Activated CD8-positive, alpha-beta memory T cell treated with anti-CD3 and anti-CD28 coated beads, Interleukin-2, amount 50 U/mL, for 24 hours (primary cell): ENCODE measurements at regions not wholly inside any gene's neighbourhood (a gene's known extent, or its start where the extent isn't known, plus 50 kb on each side); places are given as distances from the start of the nearest gene placed in this dataset.

Experiments
- DNase-seq: peaks from one replicate; pipeline ENCODE4 v3.0.0-alpha.2; 2020; ENCODE audit errors: extremely low read depth

- no peak for DNase-seq
Measured at GRCh38 chr22:49623176-49623575, 204.5 kb downstream of the BRD1 start.

DNA sequence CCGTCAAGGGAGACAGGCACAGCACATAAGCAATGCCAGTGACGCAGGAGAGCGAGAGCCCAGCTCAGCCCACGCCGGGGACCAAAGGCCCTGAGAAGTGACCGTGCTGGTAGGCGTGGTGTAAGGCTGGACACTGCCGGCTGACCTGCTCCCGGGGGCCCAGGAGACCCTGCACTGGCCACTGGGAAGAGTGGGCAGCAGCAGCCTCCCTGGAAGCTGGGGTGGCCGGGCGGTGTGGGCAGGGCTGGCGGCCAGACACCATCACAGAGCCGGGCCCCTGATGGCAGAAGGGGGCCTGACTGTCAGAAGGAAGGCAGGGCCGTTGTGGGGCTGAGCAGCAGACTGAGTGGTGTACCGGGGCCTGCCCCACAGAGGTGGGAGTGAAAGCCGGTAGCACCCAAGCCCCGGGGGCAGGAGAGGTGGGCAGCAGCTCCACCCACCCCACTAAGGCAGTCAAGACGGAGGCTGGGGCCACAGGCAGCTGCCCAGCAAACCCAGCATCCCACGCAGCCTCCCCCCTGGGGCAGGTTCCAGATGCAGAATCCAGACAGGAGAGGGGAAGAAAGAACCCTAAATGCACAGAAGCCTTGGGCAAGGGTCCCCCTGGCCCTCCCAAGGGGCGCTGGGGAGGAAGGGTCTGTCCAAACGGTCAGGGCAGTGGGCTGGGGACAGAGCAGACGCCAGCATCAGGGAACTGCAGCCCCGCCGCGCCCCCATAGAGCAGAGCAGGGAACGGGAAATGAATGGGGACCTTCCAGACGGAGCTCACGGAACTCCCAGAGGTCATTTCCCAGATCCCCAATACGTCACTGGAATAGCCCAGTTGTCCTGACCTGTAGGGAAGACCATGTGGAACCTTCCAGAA is 205.2 kb downstream of the BRD1 start:
- no peak for DNase-seq

GRCh38 chr22:49621601-49622210 is 206.0 kb downstream of the BRD1 start:
- DNase-seq: no peak

GRCh38 chr22:49620666-49621065 is 207.0 kb downstream of the BRD1 start:
- DNase-seq: no peak

- DNase-seq: no peak
Measured at GRCh38 chr22:49620003-49620556, 207.6 kb downstream of the BRD1 start.

- DNase-seq: no peak
Measured at GRCh38 chr22:49619301-49619700, 208.4 kb downstream of the BRD1 start.

DNA sequence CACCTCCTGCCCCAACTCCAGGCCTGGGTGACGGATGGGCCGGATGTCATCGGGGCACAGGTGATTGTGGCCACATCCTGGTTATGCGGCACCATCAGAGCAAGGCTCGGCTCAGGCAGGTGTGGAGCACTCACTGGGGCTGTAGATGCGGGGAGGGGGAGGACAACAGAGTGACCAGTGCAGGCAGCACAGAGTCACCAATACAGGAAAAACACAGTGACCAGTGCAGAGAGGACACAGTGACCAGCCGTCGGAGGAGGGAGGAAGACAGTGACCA is 209.1 kb downstream of the BRD1 start:
- DNase-seq: no peak

- no peak for DNase-seq
Measured at GRCh38 chr22:49617866-49618676, 209.6 kb downstream of the BRD1 start.

DNA sequence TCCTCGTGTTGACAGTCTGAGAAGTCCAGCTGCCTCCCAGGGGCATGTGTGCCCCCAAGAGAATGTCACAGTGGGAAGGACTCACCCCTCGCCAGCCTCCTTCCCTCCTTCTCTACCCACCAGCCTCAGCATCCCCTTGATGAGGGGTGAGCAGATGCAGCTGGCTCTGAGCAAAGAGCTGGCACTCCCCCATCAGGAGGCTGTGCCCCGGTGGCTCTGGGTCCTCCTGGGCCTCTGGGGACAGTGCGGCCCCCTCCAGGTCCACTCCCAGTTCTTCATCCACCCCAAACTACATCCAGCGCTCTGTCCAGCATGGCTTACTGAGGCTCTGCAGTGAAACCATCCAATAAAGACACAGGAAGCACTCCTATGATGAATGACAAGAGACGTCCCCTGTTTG is 210.4 kb downstream of the BRD1 start:
- no peak for DNase-seq

- DNase-seq: no peak
Measured at GRCh38 chr22:49616356-49617231, 211.1 kb downstream of the BRD1 start.

- DNase-seq: no peak
Measured at GRCh38 chr22:49614966-49615965, 212.4 kb downstream of the BRD1 start.

DNA sequence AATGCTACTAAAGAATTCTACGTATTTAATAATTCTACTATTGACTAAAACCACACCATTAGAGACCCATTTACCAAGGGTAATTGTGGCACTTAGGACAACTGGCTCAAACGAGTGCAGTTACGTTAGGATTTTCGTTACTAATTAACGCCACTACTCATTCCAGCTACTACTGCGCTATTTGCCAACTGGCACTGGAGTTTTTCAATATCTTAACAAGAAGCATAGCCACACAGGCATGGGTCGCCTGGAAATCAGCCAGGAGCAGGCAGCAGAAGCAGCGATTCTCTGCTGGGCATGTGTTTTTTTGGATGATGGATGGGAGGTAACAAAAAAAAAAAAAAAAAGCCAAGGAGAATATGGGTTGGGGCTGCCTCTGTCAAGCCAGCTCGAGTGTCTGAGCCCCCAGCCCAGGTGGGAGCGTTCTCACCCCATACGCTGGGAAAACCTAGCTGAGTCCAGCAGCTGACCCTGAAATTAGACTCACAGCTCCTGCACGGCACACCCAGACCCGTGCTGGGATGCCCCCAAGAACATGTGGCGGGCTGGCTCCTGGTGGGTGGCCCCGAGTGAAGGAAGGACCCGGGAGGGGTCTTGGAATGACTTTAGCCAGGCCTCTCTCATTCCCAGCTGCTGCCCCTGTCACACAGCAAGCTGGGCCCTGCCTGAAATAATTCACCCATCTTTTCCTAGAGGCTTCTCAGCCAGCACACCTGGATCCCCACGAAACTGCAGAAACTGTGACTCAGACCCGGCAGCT is 214.0 kb downstream of the BRD1 start:
- DNase-seq: no peak

DNA sequence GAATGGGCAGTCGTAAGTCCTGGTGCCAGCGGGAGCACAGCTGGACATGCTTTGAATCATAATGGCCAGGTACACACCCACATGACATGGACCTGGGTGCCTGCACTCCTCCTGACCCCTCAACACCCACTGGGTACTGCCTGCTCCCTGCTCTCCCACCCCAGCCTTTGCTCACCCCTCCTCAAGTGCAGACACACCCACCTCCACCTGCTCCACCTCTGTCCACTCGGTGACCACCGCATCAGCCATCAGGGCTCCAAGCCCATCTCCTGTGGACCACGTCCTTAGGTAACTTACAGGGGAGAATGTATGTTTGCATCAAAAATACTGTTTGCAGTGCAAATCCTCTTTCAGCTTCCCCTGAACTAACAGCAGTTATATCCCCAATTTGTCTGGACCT is 214.6 kb downstream of the BRD1 start:
- no peak for DNase-seq

DNA sequence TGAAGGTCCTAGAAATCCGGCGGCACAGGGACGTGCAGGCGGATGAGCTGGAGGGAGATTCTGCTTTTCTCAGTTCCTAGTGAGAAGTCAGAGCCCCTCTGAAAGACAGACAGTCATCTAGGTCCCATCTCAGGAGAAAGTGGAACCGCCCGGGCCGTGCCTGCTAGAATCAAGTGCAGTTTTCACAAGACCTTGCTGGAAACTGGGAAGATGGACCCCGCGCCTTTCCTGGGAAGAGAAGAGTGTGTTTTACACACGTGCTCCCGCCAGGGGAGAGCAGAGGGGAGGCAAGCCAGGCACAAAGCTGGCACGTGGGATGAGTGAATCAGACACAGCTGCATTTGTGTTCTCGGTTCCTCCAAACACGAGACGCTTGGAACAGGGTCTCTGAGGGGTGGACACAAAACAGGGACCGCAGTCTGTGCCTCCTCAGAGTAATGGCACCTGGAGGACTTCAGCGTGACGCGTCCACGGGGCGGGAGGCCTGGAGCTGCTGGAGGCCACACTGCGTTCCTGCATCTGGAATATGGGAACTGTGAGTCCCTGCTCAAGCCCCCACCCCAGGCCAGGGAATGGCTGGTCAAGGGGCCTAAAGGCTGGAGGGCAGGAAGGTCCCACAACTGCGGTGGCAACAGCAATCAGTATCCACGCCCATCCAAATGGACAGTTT is 218.3 kb downstream of the BRD1 start:
- no peak for DNase-seq

- DNase-seq: no peak
Measured at GRCh38 chr22:49608660-49609059, 219.0 kb downstream of the BRD1 start.

- no peak for DNase-seq
Measured at GRCh38 chr22:49608228-49608627, 219.4 kb downstream of the BRD1 start.

DNA sequence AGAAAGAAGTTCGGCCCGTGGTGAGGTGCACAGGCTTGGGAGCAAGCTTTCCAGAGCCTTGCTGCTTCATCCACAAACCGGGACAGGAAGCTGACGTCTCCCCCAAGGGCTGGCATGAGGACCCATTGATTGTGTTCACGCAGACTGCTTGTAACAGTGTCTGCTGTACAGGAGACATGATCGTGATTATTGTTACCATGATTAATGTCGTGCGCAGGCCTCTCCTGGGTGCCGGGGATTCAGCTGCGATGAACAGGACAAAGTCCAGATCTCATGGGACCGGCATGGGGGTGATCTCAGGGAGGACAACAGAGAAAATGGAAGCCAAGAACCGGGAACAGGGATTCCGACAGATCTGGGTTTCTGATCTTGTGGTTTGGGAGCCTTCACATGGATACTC is 219.9 kb downstream of the BRD1 start:
- DNase-seq: no peak

DNA sequence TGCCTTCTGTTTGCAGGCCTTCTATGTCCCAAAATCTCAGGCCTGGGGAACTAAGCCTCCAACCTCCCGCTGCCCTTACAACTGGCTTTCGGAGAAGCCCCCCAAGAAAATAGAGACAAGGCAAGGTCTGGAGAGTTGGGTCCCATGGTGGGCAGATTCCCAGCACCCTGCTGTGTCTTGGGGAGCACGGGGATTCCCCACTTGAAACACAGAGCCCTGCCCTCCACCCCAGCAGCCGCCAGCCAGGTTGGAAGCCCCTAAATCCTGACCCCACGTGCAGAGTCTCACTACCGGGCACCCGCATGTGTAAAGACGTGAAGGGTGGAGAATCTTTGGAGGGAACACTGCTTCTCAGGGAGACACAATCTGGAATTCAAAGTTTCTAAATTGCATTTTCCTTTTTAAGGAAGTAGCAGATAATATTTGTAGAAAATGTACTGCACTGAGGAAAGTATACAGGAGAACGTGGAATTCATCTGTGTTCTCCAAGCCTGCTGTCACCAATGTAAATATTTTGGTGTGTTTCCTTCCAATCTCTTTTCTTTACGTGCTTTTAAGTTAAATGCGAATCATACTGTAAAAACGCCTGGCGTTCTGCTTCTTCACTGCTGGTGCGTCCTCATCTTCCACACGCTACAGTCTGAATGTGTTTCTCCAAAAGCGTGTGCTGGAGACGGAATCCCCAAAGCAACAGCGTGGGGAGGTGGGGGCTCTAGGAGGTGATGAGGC is 220.9 kb downstream of the BRD1 start:
- no peak for DNase-seq
